HEK293 (cell line): ENCODE measurements at regions not wholly inside any gene's neighbourhood (a gene's known extent, or its start where the extent isn't known, plus 50 kb on each side); places are given as distances from the start of the nearest gene placed in this dataset.
A peak's percentile ranks its signal among the peaks of the same experiment; 100 is the strongest.

Experiments used
- CTCF ChIA-PET: fragments of 350-600 bp; formaldehyde crosslinking; extraction: SDS; loops from one replicate; lab custom pipeline; 2021; ENCODE audit warnings: antibody characterized with exemption; lab: Yijun Ruan, JAX
- POLR2A ChIA-PET: fragments of 300-600 bp; formaldehyde crosslinking; extraction: SDS; loops from one replicate; lab custom pipeline; 2020; ENCODE audit warnings: antibody characterized with exemption, inconsistent platforms; lab: Yijun Ruan, JAX
- H3K27ac ChIP-seq: fragments of 200-500 bp; sonication (Bioruptor generic); 2 replicates; pipeline ENCODE4 v1.5.1; 2014; ENCODE audit warnings: low read depth, low read length, control low read depth, inconsistent platforms; ENCODE audit errors: extremely low read depth
- H3K36me3 ChIP-seq, 2 experiments: fragments of 200-500 bp in 1 of 2; sonication (Bioruptor generic) in 1 of 2; 1 replicate in 1 of 2; 2 replicates in 1 of 2; pipeline ENCODE4 v1.5.1; 2014 to 2017; ENCODE audit warnings: inconsistent platforms in 2 of 2, low read length in 2 of 2; ENCODE audit not compliant: control insufficient read depth in 2 of 2, insufficient read depth in 1 of 2
- H3K4me1 ChIP-seq: fragments of 200-500 bp; sonication (Bioruptor generic); 2 replicates; pipeline ENCODE4 v1.5.1; 2014; ENCODE audit warnings: mild to moderate bottlenecking, low read length, inconsistent platforms; ENCODE audit not compliant: control insufficient read depth, insufficient read depth
- H3K4me3 ChIP-seq: 2 replicates; pipeline ENCODE4 v1.5.1; 2011; ENCODE audit warnings: low read depth, mild to moderate bottlenecking, control low read depth, low read length, moderate library complexity
- H3K9me3 ChIP-seq: fragments of 200-500 bp; sonication (Bioruptor generic); 2 replicates; pipeline ENCODE4 v1.5.1; 2014; ENCODE audit warnings: low read depth, low read length, inconsistent platforms; ENCODE audit not compliant: control insufficient read depth, insufficient read depth
- AEBP2 ChIP-seq: fragments of 450-650 bp; formaldehyde crosslinking; IDR thresholded peaks from 2 replicates; pipeline ENCODE4 v1.5.1; 2016; ENCODE audit warnings: missing biosample characterization, missing genetic modification characterization, borderline replicate concordance
- BCL11B ChIP-seq: fragments of 450-650 bp; formaldehyde crosslinking; IDR thresholded peaks from 2 replicates; pipeline ENCODE4 v1.5.1; 2016; ENCODE audit warnings: low read depth, missing biosample characterization, missing genetic modification characterization
- HOXA7 ChIP-seq: sonication (generic); formaldehyde crosslinking; IDR thresholded peaks from 2 replicates; pipeline ENCODE4 v1.8.1; 2022; ENCODE audit warnings: missing genetic modification reagents, borderline replicate concordance
- HOXC10 ChIP-seq: sonication (generic); formaldehyde crosslinking; IDR thresholded peaks from 2 replicates; pipeline ENCODE4 v1.8.1; 2023; ENCODE audit warnings: mild to moderate bottlenecking, missing genetic modification reagents
- KLF16 ChIP-seq: fragments of 450-650 bp; formaldehyde crosslinking; IDR thresholded peaks from 2 replicates; pipeline ENCODE4 v1.5.1; 2017; ENCODE audit warnings: missing biosample characterization, missing genetic modification characterization
- MYNN ChIP-seq: fragments of 450-650 bp; formaldehyde crosslinking; IDR thresholded peaks from 2 replicates; pipeline ENCODE4 v1.5.1; 2016; ENCODE audit warnings: missing biosample characterization, missing genetic modification characterization, borderline replicate concordance
- OVOL3 ChIP-seq: fragments of 450-650 bp; formaldehyde crosslinking; IDR thresholded peaks from 2 replicates; pipeline ENCODE4 v1.5.1; 2016; ENCODE audit warnings: missing biosample characterization, missing genetic modification characterization
- PRDM6 ChIP-seq: fragments of 450-650 bp; formaldehyde crosslinking; IDR thresholded peaks from 2 replicates; pipeline ENCODE4 v1.5.1; 2017; ENCODE audit warnings: missing biosample characterization, missing genetic modification characterization
- REPIN1 ChIP-seq: fragments of 450-650 bp; formaldehyde crosslinking; IDR thresholded peaks from 2 replicates; pipeline ENCODE4 v1.5.1; 2017; ENCODE audit warnings: missing biosample characterization, missing genetic modification characterization, low read depth
- SCRT2 ChIP-seq: fragments of 450-650 bp; formaldehyde crosslinking; IDR thresholded peaks from 2 replicates; pipeline ENCODE4 v1.5.1; 2016; ENCODE audit warnings: missing biosample characterization, missing genetic modification characterization
- YY2 ChIP-seq: fragments of 450-650 bp; formaldehyde crosslinking; IDR thresholded peaks from 2 replicates; pipeline ENCODE4 v1.5.1; 2016; ENCODE audit warnings: missing biosample characterization, missing genetic modification characterization
- ZNF169 ChIP-seq: fragments of 450-650 bp; formaldehyde crosslinking; IDR thresholded peaks from 2 replicates; pipeline ENCODE4 v1.5.1; 2016; ENCODE audit warnings: missing biosample characterization, missing genetic modification characterization
- ZNF211 ChIP-seq: fragments of 450-650 bp; formaldehyde crosslinking; IDR thresholded peaks from 2 replicates; pipeline ENCODE4 v1.5.1; 2016; ENCODE audit warnings: low read depth, missing biosample characterization, missing genetic modification characterization
- ZNF274 ChIP-seq, 2 experiments: fragments of 200-500 bp in 1 of 2; fragments of 450-650 bp in 1 of 2; sonication (Bioruptor generic) in 1 of 2; formaldehyde crosslinking in 1 of 2; IDR thresholded peaks; 2 replicates each; pipeline versions ENCODE4 v1.5.1 to v1.6.1; 2014 to 2016; ENCODE audit warnings: borderline replicate concordance in 1 of 2, inconsistent platforms in 1 of 2, low read length in 1 of 2, missing biosample characterization in 1 of 2, missing genetic modification characterization in 1 of 2
- ZNF335 ChIP-seq: fragments of 450-650 bp; formaldehyde crosslinking; conservative IDR thresholded peaks from 2 replicates; pipeline ENCODE4 v1.5.1; 2016; ENCODE audit warnings: missing biosample characterization, missing genetic modification characterization
- ZNF704 ChIP-seq: fragments of 450-650 bp; formaldehyde crosslinking; IDR thresholded peaks from 2 replicates; pipeline ENCODE4 v1.5.1; 2016; ENCODE audit warnings: missing biosample characterization, missing genetic modification characterization
- ZNF777 ChIP-seq: fragments of 450-650 bp; formaldehyde crosslinking; IDR thresholded peaks from 2 replicates; pipeline ENCODE4 v1.5.1; 2017; ENCODE audit warnings: missing biosample characterization, missing genetic modification characterization, borderline replicate concordance

- TF ChIP-seq PRDM6 (tag by site-specific recombination): no peak
- peak; percentile 74; the same call in 1 of the 2 replicates for TF ChIP-seq SCRT2 (tag by site-specific recombination)
Measured at GRCh38 chr2:64401529-64401880, 52.5 kb upstream of the LGALSL start (continued).

- H3K9me3 ChIP-seq: no peaks in the 10 kb centered on the region
- no peaks in the 10 kb centered on the region for H3K36me3 ChIP-seq
- POLR2A ChIA-PET: no interaction called here
- H3K4me1 ChIP-seq: peaks cover 15% of the 10 kb centered on the region
- H3K4me3 ChIP-seq: no peak overlapping the region
- CTCF ChIA-PET: interaction anchor here (0.7 kb wide), 1 partner anchor 455 kb away, joined by 3 read pairs; no protein-coding TSS in a partner anchor
- H3K27ac ChIP-seq: no peak overlapping the region
- no peak for TF ChIP-seq HOXA7
- TF ChIP-seq MYNN (tag by site-specific recombination): no peak
- TF ChIP-seq HOXC10 (CRISPR knock-in tag): no peak
- TF ChIP-seq ZNF777: no peak
- TF ChIP-seq ZNF704 (tag by site-specific recombination): no peak
- TF ChIP-seq BCL11B (tag by site-specific recombination): no peak
- TF ChIP-seq KLF16: no peak
- no peak for TF ChIP-seq ZNF169 (tag by site-specific recombination)
- TF ChIP-seq REPIN1 (tag by site-specific recombination): no peak
- no peak for TF ChIP-seq ZNF211 (tag by site-specific recombination)
Measured at GRCh38 chr2:64402876-64403275, 51.1 kb upstream of the LGALSL start.

GRCh38 chr2:64403426-64403825 is 50.5 kb upstream of the LGALSL start:
- no peaks in the 10 kb centered on the region for H3K36me3 ChIP-seq
- ChIA-PET POLR2A (no interaction called here), CTCF (interaction anchor here (0.6 to 0.7 kb wide), 2 partner anchors 84 to 455 kb away, joined by 3 read pairs; no protein-coding TSS in a partner anchor)
- peaks cover 15% of the 10 kb centered on the region for H3K4me1 ChIP-seq
- TF ChIP-seq AEBP2 (tag by site-specific recombination): no peak
- TF ChIP-seq YY2 (tag by site-specific recombination): no peak
- peak; percentile 39; the same call in 1 of the 2 replicates for TF ChIP-seq SCRT2 (tag by site-specific recombination)
- no peak overlapping the region for H3K27ac ChIP-seq
- no peak overlapping the region for H3K4me3 ChIP-seq
- H3K9me3 ChIP-seq: no peaks in the 10 kb centered on the region

- Histone ChIP-seq H3K27ac (no peak overlapping the region), H3K36me3 (no peaks in the 10 kb centered on the region), H3K9me3 (no peaks in the 10 kb centered on the region), H3K4me1 (peaks cover 15% of the 10 kb centered on the region), H3K4me3 (no peak overlapping the region)
- POLR2A ChIA-PET: no interaction called here
- TF ChIP-seq OVOL3 (tag by site-specific recombination): no peak
- no peak for TF ChIP-seq ZNF335
- TF ChIP-seq ZNF274 (IDR thresholded peaks at IDR 0.05; ENCODE audit: low read length): no peak
- no peak for TF ChIP-seq ZNF274 (tag by site-specific recombination; IDR thresholded peaks at IDR 0.05; ENCODE audit: borderline replicate concordance)
- CTCF ChIA-PET: interaction anchor here (0.6 kb wide), 2 partner anchors 84 to 340 kb away, joined by 3 read pairs; no protein-coding TSS in a partner anchor
Measured at GRCh38 chr2:64404002-64404731, 49.8 kb upstream of the LGALSL start.
